Hypothalamus (tissue), 51 donors: ENCODE measurements at regions not wholly inside any gene's neighbourhood (a gene's known extent, or its start where the extent isn't known, plus 50 kb on each side); places are given as distances from the start of the nearest gene placed in this dataset.

Experiments used
- DNase-seq, 51 donors: peaks; one replicate each; lab custom pipeline; 2025; lab: John Stamatoyannopoulos, UW

DNA sequence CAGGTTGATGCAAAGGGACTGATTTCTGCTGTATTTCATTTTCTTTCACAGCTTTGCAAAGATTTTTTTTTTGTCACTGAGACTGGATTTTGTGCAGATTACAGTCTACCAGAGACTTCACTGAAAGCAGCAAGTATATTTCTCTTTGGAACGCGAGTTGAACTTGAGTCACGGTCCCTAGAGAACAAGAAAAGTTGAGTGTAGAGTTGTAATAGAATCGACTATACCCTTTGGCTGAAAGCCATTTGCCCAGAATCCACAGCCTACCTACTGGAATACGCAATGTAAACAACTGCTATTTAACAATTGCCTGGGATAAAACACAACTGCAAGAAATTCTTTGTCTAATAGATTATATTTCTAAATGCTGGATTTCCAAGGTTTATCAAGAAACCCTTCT, 520.6 kb downstream of the HDGFL1 start:
- no peak for DNase-seq

DNA sequence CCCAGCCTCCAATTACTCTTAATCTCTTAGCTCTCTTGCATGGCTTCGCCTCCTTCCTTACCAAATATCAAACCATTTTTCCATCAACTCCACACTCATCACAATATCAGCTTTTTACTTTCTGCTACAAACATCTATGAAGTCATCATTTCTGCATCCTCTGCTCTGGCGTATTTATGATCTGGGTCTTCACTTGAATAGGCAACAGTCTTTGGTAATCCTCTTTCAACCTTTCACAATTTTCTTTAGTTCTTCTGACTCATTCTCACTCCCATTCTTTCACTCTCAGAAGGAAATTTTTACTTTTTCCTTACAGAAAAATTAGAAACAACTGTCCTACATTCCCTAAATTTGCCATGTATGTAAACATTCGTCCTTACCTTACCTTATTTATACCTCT, 522.4 kb downstream of the HDGFL1 start:
- DNase-seq, result no peak

DNA sequence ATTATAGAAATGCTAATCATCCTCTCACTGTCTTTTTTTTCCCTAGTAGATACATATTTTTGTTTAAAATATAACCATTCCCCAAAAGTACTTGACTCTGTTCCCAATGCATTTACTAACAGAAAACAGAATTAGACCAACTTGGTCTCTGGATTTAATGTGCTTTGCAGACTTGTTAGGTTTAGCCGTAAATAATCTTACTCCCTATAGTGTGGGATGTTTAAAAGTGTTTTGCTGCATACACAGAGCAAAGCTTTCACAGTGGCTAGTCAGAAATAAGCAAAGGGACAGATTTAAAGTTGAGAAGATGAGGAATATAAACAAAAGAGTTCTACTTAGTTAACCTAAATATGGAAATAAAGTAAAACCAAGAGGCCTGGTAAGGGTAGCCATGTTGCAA, 527.5 kb downstream of the HDGFL1 start:
- no peak for DNase-seq

DNA sequence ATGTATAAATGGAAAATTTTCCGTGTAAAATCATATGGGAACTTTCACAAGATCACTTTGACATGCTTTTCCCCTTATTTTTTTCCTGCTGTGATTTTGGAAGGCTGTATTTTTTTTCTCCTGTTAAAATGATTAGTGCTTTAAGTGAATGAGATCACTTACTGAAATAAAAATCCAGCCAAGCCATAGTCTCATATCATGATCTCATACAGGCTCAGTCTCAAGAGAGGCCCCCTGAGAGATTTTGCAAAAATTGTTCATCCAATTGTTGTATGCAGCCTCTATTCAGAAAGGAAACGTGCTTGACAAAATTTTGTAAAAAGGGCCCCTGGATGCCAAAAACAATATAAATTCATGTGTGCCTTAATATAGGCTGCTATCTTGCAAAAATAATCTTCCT, 528.2 kb downstream of the HDGFL1 start:
- no peak for DNase-seq

DNA sequence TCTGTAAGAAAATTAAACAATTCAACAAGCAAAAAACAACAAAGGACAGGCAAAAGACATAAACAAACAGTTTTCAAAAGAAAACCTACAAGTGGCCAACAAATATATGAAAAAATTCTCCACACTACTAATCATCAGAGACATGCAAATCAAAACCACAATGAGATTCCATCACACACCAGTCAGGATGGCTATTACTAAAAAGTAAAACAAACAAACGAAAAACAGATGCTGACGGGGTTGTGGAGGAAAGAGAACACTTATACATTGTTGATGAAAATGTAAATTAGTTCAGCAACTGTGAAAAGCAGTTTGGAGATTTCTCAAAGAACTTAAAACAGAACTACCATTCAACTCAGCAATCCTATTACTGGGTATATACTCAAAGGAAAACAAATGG, 537.6 kb downstream of the HDGFL1 start:
- DNase-seq, result no peak

DNA sequence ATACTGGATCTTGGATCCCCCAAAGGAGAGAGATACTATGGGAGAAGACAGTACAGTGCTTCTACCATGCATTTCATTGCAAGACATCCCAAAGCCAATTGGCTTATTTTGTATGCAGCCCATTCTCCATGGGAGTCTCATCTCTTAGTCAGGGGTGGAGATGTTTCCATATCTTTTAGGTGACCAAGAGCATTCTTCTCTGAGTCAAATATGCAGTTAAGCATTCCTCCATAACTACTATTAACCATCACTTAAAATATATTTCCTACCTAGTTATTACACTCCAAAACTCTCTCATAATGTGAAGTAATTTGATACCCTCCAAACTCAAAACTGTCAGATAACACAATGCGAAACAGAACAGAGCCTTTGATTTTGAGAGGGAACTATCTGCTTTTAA, 542.6 kb downstream of the HDGFL1 start:
- no peak for DNase-seq

DNA sequence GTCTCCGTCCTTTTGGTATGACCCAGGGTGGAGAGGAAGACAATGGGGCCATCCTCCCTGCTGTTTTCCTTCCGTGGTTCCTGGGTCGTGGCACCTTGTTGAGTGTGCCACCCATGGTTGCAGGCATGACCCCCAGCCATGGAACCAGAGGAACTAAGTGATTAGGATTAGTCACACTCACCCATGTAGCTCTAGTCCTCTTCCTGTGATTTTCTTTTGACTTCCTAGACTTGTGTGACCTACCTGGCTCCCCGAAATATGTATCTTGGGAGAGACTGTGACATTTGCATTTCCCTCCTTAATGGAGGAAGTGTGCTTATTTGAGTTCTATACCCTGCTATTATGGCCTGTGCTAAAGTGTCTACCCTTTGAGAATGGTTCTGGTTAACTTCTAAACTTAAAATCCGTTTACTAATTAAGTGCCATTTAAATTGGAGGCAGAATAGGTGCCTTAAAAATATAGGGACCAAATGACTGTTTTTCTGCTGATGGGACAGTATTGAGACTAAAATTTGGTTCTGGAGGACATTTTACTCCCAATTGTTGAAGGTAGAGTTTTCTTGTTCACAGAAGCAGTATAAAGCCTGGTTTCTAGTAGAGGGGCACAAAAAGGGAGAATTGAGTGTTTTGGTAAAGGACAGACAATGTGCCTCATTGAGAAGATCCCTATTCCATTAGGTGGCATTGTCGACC, 545.6 kb downstream of the HDGFL1 start:
- DNase-seq, result no peak

DNA sequence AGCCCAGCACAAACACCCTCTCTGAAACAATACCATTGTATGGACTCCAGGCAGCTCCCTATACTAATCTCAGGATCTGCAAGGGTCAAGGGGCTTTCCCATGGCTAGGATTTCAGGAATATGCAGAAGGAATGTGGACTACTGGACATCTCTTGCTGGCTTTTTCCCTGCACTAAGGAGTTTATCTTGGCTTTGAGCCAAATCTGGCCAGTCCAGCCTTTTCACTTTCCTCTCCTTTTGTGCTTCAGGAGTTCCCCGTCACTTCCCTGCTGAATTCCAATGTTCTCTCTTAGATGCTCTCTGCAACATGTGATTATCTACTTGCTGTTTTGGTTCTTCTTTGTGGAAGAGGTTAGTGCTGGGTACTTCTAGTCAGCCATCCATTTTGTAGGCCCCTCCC, 568.2 kb downstream of the HDGFL1 start:
- DNase-seq, result no peak

DNA sequence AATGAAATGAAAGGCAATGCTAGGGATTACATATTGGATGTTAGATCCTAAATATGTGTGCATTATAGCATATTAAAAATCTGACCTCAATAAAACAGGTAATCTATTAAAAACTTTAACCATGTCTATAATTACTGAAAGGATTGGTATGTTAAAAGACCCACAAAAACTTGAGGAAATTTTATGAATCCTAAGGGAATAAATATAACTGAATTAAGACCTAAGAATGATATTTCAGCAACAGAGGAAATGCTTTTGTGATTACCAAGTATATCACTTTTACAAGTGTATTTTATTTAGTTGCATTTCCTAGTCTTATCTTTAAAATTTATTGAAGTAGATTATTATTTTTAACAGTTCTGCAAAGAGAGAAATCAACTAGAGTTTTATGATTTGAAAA, 571.5 kb downstream of the HDGFL1 start:
- DNase-seq, result no peak

DNA sequence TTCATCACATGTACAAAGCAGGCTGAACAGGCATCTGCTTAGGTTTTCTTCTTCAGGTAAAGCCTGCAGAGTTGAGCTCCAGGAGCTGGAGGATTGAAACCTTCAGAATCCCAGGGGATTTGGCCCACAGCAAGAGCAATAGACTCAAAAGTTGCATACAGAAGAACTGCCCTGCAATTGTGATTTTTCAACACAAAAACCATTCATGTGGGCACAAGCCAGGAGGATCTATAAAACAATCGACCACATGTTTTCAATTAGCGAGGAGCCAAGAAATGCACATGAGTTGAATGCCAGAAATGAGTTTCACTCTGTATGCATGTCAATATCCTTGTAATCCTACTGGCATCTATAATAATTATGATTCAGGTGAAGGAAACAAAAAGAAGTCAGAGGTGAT, 576.4 kb downstream of the HDGFL1 start:
- no peak for DNase-seq

DNA sequence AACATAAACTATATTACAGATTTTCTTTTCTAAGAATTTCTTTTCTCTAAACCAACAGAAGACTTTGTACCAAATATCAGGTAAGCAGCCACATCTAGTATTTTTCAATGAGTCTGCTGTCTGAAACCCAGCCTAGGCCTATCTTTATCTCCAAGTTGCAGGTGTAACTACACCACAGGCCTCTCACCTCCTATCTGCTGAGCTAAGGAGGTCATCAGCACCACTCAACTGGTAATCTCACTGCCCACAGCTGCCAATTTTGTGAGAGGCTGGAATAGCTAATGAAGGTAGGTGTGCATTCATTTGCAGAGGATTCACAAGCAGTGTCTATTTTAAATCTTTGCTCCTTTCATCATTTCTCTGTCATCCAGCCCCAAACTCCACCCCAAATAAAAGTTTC, 584.8 kb downstream of the HDGFL1 start:
- no peak for DNase-seq

DNA sequence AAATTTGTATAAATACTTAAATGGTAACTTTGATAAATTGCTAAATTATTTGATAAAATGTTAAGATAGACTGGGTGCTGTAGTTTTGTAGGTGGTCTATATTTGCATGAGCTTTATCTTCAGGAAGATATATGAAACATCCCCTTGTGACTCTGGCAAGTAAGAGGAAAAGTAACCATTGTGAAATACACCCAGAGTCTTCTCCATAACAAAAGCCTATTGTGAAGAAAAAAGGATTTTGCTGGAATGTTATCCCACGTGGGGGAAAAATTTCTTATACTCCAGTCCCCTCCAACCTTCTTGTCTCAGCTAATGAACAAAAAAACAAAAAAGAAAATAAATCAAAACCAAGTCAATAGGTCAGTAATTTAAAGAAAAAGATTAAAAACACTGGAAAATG, 600.7 kb downstream of the HDGFL1 start:
- DNase-seq, result no peak

DNA sequence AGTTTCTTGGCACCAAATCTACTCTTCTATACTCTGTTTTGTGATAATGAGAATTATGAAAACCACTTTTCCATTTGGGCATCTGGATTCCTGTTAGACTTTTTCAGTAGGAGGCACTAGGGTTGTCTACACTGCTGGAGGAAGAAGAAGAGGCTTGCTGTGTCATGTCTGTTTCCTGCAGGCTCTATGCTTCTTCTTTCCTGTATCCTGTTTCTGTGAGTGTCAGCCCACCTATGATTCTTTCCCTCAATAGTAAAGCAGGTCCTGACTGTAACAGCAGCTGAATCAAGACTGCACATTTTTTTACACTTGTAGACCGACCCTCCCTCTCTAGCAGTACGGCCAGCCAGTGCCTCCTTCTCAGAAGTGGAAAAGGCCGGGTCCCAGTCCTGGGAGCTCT, 603.9 kb downstream of the HDGFL1 start:
- DNase-seq, result no peak

DNA sequence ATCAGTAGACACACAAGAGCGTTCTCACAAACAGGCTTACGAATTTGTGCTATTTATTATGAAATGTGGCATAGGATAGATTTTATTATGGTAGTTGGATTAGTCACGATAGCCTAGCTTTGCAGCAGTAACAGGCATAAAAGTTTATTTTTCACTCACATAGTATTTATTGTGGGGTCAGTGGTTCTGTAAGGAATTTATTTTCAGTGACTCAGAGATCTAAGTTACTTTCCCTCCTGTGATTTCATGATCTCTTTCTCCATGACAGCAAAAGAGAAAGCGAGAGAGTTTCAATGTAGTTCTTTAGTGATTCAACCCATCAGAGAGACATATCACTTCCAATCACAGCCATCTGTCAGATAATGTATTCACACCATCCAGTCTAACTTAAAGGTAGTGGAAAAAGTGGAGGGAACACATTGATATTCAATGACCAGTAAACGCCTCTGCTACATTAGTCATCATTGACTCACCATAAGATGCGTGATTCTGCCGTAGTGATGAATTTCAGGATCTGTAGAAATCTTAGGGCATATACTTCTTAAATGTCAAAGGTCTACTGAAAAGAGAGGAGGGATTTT, 605.5 kb downstream of the HDGFL1 start:
- no peak for DNase-seq

DNA sequence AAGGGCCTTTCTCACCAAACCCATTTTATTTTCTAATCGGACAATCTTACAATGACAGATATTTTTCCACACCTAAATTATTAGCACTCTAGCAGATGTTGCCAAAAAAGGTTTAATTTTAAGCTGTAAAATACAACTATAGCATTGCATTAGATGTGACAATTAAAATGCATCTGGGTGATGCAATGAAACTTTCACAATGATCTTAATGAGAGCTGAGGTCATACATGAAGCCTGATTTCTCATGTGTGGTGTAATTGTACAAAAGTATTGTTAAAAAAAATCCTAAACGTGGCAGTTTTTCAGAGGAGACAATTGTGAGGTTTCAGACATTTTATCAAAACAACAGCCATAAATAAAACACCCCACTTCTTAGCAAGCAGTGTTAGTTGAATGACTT, 606.0 kb downstream of the HDGFL1 start:
- DNase-seq, result no peak

DNA sequence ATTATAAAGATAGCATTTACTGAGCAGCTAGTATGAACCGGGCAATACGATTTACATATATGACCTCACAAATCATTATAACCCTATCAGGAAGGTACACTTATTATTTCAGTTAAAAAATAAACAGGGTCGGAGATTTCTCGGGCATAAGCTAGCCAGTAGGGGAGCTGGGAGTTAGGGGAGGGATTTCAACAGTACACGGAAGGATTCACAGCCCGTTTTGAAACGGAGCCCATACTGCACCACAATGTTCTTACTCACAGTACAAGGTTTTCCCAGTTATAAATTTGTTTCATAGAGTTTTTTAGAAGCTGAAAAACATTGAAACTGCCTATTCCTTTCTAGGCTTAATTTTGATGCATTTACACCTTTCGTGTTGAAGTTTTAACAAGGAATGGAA, 607.1 kb downstream of the HDGFL1 start:
- no peak for DNase-seq

DNA sequence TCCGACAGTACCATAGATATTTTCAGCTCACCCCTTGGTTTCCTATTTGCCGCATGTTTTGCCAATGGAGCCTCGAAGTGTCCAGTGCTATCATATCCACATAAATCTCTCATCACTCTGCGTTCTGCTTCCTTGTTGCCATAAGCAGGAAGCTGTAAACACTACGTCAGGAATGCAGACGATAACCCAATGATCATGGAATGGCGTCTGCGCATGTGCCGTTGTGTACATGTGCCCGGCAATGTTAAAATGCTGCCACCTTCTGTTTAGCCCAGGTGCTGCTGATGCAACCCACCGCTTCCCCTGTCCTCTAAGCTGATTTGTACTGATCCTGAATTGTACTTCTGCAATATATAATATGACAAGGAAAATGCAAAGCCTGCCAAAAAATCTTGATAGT, 607.5 kb downstream of the HDGFL1 start:
- DNase-seq, result no peak

DNA sequence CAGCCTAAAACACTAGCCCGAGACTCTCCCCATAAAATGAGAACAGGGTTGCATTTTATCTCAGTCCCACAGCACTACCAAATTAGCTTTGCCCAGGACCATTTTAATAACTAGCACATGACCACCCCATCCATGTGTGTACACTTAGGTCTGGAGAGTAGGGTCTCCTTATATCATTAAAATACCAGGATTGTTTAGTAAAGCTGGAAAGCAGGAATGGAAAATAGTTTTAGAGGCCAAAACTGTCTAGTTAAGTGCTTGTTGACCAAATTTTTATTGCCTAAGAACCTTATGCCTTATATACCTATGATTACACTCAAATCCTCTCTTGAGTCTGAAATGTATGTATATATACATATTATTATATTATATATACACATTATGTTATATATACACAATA, 608.4 kb downstream of the HDGFL1 start:
- DNase-seq, result no peak

DNA sequence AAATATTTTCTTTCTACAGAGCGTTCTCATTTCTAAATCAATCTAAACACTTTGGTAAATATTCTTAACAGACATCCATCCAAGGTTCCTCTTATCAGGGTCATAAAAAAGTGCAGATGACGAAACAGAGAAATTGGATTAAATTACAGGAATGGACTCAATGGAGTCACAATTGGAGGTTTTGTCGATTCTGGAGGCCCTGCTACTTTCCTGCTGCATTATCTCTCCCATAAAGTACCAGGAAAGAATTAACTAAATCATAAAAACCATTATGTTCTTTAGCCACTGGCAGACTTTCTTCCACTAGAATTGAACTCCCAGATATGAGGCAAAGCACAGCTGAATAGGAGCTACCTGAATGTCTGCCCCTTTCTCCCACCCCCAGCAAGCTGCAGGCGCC, 610.6 kb downstream of the HDGFL1 start:
- no peak for DNase-seq

DNA sequence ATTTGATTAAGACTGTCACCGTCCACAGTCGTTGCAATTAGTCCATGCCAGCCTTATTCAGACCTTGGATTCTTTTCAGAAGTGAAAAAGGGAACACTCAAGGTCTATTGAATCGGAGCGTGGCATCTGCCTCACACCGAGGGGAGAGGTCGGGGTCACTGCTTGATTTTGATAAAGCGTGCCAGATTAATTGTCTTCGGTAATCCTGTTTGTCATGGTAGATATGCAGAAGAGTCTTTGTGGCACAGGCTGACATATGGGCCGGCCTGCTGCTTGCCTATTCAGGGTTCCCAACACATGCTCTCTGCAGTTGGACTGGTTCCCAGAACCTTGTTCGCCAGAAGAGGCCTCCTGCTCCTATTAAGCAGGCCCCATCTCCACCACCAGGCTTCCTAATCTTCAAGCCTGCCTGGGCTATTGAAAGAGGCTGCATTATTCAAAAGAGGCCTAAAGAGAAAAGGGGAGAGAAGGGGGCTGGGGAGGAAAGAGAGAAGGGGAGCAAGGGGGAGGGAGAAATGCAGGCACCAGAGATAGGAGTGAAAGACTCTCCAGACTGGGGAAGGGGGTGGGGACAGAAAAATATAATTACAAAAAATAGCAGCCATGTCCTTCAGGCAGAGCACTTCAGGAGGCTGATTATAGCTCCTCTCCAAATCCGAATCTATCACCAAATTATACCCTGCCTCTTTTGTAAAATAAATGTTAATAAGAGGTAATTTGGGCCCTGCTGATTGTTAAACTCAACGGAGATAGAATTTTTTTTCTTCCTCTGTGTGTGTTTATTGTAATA, 611.3 kb downstream of the HDGFL1 start:
- peak in 48 of 51 donors; percentile 2 to 83 (median 40) for DNase-seq

DNA sequence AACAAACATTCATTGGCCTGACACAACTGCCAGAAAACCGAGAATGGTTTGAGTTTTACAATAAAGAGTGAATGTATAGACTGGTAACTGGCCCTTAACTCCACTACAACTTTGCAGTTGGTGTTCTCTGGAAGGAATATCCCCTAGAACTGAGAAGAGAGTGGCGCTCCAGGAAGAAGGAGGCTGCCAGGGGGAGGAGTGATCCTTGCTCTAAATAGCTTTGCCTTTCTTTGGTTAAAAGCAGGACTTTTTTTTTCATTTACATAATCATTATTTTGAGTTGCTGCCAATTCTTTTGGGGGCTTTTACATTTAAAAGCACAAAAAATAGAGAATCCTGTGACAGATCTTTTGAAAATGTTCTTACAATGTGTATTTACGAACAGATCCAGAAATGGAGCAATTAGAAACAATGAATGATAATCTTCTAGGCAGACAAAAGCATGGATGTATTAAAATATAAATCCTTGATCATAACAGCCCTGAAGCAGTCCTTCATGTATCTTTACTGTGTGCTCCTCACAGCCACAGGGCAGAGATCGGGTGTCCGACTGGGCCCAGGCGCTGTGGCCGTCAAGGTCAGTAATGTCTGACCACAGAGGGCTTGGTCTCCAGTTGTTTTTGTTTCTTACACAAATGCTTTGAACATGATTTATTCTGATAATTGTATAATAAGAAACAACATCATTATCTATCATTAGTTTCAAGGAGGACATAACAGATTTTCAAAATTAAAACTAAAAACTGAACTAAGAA, 612.2 kb downstream of the HDGFL1 start:
- DNase-seq, result no peak
